Amygdala (tissue), 56 donors: ENCODE measurements at regions not wholly inside any gene's neighbourhood (a gene's known extent, or its start where the extent isn't known, plus 50 kb on each side); places are given as distances from the start of the nearest gene placed in this dataset.
"Not testable (repeated sequence)": the region's sequence is repeated elsewhere in the genome, so short reads cannot be mapped to it uniquely, and the experiment has no call there.

Experiments
- DNase-seq, 56 donors: peaks; one replicate each; lab custom pipeline; 2025; lab: John Stamatoyannopoulos, UW

DNA sequence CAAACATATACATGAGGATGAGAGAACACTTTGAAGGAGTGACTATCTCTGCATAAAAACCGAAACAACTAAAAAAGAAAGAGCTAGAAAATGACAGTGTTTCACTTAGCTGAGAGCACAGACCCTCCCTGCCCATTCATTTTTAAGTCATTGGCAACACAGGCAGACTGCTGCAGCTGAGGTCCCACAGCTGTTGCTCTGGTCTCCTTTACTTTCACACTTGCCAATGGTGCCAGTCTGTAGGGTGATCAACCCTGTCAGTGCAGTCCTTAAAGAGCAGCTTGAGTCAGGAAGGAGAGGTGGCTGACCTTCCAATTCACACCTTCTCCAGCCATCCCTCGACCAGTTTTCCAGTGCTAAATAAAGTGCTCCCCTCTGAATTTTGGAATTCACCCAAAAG is 508.3 kb upstream of the CCNG1 start:
- DNase-seq: no peak

DNA sequence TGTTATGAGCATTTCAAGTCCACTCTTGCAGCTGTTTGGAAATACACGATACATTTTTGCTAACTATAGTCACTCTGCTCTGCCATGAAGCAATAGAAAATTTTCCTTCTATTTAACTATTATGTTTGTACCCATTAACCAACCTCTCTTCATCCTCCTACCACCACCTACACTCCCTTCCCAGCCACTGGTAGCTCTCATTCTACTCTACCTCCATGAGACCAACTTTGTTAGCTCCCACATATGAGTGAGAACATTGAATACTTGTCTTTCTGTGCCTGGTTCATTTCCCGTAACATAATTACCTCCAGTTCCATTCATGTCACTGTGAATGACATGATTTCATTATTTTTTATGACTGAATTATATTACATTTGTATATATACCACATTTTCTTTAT is 505.9 kb upstream of the CCNG1 start:
- no peak for DNase-seq

DNA sequence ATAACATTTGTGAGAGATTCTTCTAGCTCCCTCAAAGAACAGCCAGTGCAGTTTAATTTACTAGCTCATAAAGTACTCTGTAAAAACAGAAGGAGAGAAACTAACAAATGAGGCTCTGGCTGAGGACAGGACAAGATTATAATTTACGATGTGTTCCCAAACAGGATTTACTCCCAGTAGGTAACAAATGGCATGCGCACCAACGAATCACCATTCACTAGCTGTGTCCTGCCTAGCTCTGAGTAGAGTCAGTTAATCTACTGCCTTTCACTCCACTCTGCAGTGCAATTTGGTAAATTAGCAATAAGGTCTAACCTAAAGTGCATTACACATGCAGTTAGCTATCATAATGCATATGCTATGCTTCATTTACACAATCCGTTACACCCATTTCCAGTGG is 497.4 kb upstream of the CCNG1 start:
- no peak for DNase-seq

DNA sequence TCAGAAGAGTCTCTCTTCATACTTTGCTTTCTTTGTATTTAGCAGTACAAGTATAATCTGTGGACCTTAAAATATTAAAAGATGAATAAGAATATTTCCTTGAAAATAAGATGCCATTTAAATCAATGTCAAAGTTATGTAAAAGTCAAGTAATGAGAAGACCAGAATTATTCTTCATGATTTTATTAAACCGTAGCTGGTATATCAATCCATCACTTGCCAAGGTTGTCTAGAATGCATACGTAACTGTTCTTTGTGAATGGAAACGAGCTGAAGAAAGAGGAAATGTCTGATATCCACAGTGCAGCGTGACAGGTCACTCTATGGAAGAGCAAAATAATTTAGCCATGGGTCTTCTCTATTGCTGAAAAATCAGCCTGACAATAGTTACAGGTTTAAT is 488.7 kb upstream of the CCNG1 start:
- no peak for DNase-seq

DNA sequence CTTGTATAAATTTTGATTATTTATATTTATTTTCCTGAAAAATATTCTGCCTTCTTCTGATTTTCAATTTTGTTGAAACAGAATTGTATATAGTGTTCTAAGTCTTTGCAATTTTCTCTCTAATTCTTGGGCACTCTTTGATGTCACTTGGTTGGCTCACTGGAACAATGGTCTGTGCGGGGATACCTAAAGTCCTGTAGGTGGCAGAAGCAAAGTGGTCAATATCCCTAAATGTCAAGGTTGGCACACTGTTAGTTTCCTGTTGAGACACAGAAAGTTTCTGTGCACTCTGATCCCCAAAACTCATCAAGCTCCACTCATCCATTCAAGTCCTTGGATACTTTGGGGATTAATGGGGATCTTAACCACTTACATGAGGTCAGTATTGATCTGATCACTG is 480.8 kb upstream of the CCNG1 start:
- no peak for DNase-seq

DNA sequence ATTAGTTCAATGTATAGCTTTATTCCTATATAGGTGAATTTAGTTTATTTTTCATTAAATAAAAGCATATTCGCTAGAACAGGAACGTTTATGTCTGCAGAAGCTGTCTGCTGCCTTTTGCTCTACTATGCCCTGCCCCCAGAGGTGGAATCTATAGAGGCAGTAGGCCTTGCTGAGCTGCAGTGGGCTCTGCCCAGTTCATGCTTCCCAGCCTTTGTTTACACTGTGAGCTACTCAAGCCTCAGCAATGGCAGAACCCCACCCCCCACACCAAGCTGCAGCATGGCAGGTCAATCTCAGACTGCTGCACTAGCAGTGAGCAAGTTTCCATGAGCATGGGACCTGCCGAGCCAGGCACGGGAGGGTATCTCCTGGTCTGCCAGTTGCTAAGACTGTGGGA is 473.3 kb upstream of the CCNG1 start:
- not testable (repeated sequence) for DNase-seq

DNA sequence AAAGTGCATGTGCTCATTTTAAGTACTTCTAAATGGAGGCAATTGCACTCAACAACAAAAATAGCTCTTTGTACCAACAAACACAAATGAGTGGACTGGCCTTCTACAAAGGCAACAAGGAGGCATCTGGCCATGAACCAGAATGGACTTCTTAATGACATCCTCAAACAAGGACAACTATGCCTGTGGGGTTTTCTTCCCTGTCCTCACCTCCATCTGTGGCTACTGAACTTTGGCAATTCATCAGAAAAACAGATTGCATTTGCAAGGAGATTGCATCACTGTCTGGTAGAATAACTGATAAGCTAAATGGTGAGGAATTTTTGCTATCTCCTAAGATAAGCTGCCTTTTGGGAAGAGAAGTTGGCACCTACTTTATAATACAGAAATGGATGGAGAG is 447.3 kb upstream of the CCNG1 start:
- no peak for DNase-seq

DNA sequence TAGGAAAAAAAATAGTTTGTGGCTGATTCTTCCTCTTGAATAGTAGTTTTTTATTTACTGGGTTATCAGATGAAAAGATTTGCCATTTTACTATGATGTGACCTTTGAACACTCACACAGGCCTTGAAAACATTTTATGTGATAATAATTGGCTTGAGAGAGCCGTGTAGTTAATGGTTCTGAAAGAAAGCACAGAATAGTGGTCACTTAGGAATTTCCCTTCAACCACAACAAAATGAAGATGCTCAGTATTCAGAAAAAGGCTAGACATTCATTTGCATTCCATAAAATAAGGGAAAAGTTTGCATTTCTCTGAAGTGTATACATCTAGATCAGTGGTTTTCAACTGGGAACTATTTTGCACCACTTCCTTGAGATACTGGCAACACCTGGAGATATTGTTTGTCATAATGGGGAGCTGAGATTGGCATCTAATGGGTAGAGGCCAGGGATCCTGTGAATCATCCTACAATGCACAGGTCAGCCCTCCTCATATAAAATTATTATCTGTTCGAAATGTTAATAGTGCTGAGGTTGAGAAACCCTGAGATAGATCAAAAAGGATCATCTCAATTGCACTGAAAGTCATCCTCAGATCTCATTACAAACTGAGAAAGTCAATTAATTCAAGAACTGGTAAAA is 446.4 kb upstream of the CCNG1 start:
- no peak for DNase-seq

DNA sequence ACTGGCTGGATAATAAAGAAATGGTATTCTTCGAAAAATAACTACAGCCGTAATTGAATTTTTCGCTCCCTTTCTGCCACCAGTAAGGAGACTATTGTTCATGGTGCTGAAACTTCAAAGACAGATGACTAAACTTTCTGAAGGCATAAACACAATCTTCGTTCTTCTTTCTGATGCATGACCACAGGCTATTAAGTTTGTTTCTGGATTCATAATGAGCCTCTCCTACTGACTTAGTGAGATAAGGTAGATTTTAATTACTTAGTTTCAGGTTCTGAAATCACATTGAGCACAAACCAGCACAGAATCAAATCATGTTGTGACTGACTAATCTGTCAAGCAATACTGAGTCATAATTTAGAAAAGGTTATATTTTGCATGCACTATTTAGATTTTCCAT is 441.8 kb upstream of the CCNG1 start:
- no peak for DNase-seq

DNA sequence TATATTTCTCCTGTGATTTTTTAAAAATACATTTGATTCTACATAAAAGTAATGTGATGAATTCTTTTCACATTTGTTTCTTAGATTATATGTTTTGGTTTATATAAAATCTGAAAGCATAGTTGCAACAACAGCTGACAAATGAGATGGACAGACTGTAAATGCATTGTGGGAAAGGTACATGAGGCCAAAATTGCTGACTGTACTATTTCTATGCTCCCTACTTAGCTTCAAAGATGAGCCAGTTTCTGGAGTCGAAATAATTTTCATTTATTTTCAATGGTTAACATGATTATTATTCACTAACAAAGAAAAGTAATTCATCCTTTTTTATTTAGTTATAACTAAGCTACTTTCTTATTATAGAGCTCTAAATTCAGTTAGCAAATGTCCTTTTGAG is 441.3 kb upstream of the CCNG1 start:
- no peak for DNase-seq

DNA sequence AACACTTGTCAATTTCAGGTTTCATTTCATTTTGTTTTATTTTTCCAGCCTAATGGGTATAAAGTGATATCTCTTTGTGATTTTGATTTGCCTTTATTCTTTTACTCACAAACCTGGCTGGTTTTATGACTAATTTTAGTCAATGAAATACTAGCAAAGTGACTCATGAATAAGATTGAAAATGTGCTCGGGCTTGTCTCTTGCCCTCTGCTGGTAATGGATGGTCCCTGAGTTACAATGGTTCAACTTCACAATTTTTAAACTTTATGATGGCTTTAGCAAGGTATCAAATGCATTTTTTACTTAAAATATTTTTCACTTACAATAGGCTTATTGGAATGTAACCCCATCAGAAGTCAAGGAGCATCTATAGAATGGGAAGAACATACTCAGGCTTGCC is 431.4 kb upstream of the CCNG1 start:
- no peak for DNase-seq

DNA sequence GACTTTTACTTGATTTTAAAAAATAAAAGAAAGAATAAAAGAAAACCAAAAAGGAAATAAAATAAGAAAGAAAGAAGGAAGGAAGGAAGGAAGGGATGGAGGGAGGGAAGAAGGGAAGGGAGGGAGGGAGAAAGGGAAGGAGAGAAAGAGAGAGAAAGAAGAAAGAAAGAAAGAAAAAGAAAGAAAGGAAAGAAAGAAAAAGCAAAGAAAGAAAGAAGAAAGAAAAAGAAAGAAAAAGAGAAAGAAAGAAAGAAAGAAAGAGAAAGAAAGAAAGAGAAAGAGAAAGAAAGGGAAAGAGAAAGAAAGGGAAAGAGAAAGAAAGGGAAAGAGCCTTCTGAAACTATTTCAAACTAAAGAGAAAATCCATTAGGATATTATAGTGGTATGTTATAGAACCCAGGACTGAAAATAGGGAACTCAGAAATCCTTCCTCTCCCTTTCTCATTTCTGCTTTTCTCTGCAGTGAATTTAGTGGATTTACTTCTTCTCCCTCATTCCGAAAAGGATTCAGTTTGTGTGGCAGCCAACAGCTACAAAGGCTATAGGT is 414.7 kb upstream of the CCNG1 start:
- no peak for DNase-seq

DNA sequence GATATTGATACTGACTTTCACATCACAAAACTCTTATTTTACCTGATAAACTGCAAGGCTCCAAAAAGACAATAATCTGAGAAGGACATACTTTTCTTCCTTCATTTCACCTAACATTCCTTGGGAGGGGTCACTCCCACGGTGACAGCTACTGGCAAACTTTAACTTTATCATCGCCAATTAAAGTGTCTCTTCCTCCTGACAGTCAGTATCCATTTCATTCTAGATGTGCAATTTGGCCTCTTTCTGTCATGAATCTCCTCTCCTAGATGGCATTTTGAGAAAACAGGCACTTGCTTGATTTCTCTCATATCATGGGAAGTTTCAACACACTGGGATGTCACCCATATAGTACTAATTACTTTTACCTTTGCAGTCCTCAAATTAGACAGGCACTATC is 413.5 kb upstream of the CCNG1 start:
- no peak for DNase-seq

DNA sequence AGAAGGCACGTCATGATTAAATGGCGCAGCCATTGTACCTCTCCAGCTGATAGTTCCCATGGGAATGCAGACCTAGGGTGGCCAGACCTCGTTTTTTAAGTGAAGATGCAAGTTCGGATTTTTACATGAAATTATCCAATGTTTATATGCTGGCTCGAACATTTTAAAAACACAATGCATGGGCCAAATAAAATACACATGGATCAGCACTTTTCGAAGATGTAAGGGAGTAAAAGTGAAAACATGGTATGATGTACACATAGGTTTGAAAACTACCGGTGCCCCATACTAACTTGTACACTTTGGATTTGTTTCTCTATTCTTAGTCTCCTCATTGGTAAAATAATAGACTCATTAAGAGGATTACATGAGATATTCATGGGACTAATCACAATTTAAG is 412.5 kb upstream of the CCNG1 start:
- no peak for DNase-seq

DNA sequence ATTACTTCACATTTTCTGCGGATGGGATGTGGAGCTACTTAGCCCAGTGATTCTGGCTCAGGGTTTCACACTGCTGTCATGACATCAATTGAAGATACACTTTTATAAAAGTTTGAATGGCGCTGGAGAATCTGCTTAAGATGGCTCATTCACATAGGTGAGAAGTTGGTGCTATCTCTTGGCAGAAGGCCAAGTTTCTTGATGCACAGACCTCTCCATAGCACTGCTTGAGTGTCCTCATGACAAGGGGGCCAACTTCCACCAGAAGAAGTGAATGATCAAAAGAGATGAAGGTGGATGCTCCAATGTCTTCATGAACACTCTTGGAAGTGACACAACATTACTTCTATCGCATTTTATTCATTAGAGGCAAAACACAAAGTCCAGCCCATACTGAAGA is 403.7 kb upstream of the CCNG1 start:
- DNase-seq: no peak

DNA sequence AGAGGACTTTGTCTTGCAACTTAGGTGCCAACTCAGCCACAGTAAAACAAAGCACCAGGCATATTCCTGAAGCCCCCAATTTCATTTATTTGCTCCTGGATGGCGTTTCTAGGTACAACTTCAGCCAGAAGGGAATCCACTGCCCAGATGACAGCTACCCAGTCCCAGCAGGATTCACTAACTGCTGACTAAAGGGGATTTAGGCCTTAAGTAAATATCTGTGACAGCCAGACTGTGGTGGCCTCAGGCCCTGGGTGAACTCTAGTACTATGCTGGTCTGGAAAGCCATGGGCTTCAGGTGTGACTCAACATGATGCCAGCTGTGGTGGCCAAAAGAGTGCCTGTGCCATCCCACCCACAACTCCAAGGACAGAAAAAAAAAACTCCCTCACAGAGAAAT is 396.1 kb upstream of the CCNG1 start:
- DNase-seq: no peak

DNA sequence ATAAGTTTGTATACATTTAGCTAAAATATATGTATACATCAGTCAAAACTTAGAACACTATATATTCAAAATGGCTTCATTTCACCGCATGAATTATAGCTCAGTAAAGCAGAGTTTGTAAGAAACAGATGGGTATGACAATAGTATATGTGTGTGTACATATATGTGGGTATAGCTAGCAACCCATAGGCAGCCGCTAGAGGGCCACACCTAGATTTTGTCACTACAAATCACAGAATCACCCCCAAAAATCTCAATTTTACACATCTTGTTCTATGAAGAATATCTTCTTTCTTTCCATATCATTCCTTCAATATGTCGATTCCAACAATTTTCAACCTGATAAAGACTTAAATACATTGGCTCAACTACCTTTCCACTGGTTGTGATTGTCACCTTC is 357.8 kb upstream of the CCNG1 start:
- no peak for DNase-seq

DNA sequence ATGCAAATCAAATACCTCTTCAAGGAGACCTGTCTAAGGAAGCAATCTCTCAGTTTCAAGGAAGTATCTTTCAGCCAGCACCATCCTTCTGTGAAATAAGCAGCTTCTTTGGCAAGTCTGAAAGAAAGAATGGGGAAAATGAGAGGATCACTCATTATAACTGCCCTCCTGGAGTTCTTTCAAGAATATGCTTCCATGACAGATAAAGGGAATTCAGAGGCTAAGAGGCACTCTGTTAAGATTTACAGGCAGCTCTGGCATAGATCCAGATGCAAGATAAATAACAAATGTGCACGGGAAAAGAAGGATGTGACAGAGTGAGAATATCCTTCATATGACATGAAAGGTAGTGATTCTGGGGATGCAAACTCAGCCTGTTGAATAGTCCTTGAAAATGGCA is 348.2 kb upstream of the CCNG1 start:
- no peak for DNase-seq

DNA sequence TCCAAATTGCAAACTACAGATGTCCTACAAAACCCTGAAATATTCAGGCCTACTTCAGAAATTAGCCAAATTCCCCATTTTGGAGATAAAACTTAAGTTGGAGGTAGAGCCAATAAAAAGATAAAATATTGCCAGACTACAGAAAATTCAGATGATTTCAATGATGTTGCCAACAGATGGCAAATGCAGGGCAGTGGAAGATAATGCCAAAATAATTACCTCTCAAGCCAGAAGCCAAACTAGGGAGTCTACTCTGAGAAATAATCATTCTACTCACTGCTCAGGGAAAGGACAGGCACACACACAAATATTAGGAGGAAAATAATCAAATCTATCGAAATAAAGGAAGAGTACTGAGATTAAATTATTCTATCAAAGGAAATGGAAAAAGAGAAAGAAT is 347.5 kb upstream of the CCNG1 start:
- no peak for DNase-seq

DNA sequence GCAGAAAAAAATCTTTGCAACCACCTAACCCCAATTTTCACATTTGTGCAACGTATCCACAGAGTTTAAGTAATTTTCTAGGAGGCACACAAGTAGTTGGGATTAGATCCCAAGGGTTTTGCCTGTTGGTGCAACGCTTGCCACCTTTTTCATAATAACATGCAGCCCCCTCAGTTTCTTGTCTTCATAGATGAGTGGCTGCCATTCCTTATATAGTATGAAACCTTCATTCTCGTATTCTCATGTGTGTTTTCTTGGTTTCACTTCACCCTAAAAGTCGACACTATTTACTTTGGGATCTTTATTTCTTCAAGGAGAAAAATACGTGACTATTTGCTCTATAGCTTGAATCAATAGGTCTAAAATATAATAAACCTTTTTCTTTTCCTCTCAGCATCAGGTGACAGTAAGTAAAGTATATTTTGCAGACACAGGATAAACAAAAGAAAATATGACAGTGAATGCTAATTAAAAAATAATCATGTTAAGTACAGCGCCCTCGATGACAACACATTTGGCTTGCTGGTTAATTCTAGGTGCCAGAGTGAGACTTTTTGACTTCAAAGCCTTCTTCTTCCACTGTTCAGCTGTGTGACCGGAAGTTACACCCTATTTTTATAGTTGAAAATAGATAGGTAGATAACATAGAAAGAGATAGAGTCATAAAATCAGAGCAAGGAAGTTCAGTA is 342.8 kb upstream of the CCNG1 start:
- no peak for DNase-seq

DNA sequence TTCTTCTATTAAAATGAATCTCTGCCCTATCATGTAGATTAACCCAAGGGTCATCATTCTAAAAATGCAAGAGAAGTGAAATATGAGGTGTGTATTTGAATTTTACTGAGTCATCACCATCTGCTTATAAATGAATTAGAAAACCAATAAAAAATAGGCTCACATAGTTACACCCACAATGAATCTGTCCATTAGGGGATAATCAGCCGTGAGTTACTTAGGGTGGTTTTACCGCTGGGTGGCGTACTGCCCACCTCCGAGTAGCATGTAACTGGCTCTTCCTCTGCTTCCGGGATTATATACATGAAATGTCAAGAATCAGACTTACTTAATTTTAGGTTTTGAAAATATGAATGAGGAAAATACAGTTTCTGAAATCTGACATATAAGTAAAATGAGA is 332.9 kb upstream of the CCNG1 start:
- DNase-seq: peak in 1 of 56 donors; percentile 0

DNA sequence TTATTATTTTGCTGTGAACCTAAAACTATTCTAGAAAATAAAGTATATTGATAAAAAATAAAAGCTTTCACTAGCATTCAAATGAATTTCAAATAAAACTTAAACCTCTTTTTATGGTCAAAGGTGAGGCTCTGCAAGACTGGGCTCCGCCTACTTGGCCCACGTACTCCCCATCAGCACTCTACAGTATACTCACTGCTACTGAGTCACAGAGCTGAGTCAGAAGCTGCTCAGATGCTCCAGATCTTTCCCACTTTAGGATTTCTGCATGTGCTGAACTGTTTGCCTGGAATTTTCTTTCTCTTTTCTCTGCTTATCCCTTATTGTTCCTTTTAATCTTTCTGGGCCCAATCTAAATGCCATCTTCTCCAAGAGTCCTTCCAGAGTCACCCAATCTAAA is 331.9 kb upstream of the CCNG1 start:
- DNase-seq: peak in 6 of 56 donors; percentile 1 to 4 (median 1)

DNA sequence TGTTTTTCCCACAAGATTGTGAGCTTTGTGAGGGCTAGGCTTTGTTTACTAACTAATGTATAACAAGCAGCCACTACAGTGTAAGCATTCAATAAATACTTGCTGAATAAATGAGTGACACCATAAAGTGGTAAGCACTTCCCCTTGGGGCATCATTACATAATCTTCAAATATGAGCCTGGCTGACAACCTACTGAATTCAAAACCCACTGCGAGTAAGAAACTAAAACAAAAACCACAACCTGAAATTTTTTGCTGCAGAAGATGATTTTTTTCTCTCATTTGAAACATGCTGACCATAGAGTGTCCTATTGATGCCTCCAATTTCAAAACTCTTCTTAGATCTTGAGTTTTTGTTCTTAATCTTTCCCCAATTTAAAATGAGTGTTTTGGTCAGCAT is 331.3 kb upstream of the CCNG1 start:
- no peak for DNase-seq
